ENCODE measurements at regions not wholly inside any gene's neighbourhood (a gene's known extent, or its start where the extent isn't known, plus 50 kb on each side); places are given as distances from the start of the nearest gene placed in this dataset.

DNA sequence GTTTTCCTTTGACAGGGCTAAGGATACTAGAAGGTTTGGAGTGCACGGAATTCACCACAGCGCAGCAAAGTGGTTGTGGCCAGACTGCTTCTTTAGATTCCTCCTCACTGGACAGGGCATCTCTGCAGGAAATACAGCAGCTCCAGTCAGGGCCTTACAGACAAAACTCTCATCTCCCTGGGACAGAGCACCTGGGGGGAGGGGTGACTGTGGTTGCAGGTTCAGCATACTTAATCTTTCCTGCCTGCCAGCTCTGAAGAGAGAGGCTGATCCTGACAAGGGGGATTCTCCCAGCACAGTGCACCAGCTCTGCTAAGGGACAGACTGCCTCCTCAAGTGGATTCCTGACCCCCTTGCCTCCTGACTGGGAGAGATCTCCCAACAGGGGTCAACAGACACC, 1257.9 kb downstream of the NXPH1 start:
- DNase-seq: no peak
- ATAC-seq: no peak
- H3K27me3 ChIP-seq: no peaks in the 10 kb centered on the region
- no peak overlapping the region for H3K27ac ChIP-seq
- peaks cover 0 to 4% (median 0%) of the 10 kb centered on the region in 3 donors for H3K9me3 ChIP-seq
- no peak overlapping the region for H3K4me3 ChIP-seq
- 69 to 83% methylated on average over 2 of the region's 2 CpGs for WGBS, 2 donors
- intact Hi-C loops (cut with DNase I): no loop called here
- no peaks in the 10 kb centered on the region for H3K4me1 ChIP-seq
- H3K36me3 ChIP-seq (replicated peaks in 1 of 2; ENCODE audit: insufficient read depth in 1 of 2, low read depth in 2 of 2): no peaks in the 10 kb centered on the region
- no peak for TF ChIP-seq POLR2A (IDR thresholded peaks at IDR 0.05)
- TF ChIP-seq, protein P1, sequence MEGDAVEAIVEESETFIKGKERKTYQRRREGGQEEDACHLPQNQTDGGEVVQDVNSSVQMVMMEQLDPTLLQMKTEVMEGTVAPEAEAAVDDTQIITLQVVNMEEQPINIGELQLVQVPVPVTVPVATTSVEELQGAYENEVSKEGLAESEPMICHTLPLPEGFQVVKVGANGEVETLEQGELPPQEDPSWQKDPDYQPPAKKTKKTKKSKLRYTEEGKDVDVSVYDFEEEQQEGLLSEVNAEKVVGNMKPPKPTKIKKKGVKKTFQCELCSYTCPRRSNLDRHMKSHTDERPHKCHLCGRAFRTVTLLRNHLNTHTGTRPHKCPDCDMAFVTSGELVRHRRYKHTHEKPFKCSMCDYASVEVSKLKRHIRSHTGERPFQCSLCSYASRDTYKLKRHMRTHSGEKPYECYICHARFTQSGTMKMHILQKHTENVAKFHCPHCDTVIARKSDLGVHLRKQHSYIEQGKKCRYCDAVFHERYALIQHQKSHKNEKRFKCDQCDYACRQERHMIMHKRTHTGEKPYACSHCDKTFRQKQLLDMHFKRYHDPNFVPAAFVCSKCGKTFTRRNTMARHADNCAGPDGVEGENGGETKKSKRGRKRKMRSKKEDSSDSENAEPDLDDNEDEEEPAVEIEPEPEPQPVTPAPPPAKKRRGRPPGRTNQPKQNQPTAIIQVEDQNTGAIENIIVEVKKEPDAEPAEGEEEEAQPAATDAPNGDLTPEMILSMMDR (IDR thresholded peaks at IDR 0.05): no peak

DNA sequence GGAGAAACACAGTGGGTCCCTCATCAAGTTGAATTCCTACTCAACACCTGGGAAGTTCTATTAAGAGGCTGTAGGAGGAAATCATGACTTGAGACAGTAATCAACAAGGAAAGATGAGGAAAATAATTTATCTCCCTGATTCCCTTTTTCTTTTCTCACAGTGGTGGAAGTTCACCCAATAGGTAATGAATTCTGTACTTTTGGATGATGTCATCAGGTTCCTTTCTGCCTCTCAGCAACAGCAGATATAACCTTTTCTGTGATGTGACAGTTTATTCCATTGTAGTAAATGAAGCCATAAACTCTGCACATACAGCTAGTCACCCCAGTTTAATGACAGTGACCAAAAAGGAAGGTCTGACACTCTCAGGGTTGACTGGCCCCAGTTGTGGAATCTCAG, 1265.0 kb downstream of the NXPH1 start:
- intact Hi-C loops (cut with DNase I): no loop called here
- ATAC-seq: no peak
- Histone ChIP-seq H3K9me3 (no peaks in the 10 kb centered on the region), H3K36me3 (replicated peaks in 1 of 2; ENCODE audit: insufficient read depth in 1 of 2, low read depth in 2 of 2) (no peaks in the 10 kb centered on the region), H3K4me1 (no peaks in the 10 kb centered on the region), H3K27ac (no peak overlapping the region), H3K27me3 (no peaks in the 10 kb centered on the region), H3K4me3 (no peak overlapping the region)
- DNase-seq: no peak
- TF ChIP-seq, protein P1 (IDR thresholded peaks at IDR 0.05): no peak
- no peak for TF ChIP-seq POLR2A (IDR thresholded peaks at IDR 0.05)

DNA sequence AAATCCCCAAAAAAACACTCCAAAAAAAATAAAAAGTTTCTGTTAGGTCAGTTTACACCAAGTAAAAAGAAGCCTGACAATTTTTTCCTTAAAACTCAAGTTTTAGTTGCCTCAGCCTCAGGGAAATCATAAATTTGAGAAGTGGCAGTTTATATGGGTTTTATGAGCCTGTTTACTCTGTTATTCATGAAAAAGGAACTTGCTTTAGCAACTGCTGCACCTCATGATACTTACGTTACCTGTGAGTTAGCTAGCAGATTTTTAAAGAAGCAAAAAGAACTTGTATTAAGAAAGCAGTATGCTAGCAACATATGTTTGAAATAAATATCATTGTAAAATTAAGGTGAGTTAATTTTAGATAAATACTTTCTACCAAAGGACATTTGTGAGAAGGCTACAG, 1264.5 kb upstream of the PHF14 start:
- Histone ChIP-seq H3K27me3 (no peaks in the 10 kb centered on the region), H3K36me3 (replicated peaks in 1 of 2; ENCODE audit: insufficient read depth in 1 of 2, low read depth in 2 of 2) (no peaks in the 10 kb centered on the region), H3K4me1 (no peaks in the 10 kb centered on the region), H3K4me3 (no peak overlapping the region), H3K27ac (no peak overlapping the region), H3K9me3 (no peaks in the 10 kb centered on the region)
- ATAC-seq (no peak), DNase-seq (no peak)
- TF ChIP-seq POLR2A (IDR thresholded peaks at IDR 0.05): no peak
- TF ChIP-seq, protein P1 (IDR thresholded peaks at IDR 0.05): no peak
- intact Hi-C loops (cut with DNase I): no loop called here
- 83 to 86% methylated on average over 1 of the region's 1 CpG for WGBS, 2 donors

DNA sequence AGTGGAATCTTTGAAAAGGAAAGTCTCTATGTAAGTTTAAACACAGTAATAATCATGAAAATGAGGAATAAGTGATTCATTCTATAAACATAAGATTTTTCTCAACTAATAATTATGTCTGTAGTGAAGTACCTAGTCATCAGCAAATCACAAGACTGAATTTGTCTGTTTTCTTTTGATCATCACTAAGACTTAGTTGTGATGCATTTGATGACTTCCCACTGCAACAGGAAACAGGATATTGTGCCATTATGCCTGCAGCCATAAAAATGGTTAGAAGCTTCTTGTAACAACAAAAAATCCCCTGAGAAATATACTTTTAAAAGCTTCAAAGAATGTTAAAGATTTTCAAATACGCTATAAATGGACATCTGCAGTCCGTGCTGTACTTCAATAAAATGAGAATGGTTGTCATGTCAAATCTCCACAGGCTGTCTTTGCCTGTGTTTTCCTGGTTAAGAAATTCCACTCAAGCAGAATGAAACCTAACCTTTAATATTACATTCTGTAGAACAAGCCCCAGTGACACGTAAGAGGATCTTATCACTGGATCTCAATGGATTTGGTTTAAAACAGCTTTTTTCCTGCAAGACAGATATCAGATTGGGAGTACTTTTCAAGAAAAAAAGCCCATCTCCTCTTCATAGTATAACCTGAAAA, 1262.3 kb upstream of the PHF14 start:
- ATAC-seq (no peak), DNase-seq (no peak)
- 58 to 64% methylated on average over 3 of the region's 3 CpGs for WGBS, 2 donors
- no peaks in the 10 kb centered on the region for H3K27me3 ChIP-seq
- TF ChIP-seq, protein P1 (IDR thresholded peaks at IDR 0.05): no peak
- TF ChIP-seq POLR2A (IDR thresholded peaks at IDR 0.05): no peak
- intact Hi-C loops (cut with DNase I): no loop called here
- H3K36me3 ChIP-seq (replicated peaks in 1 of 2; ENCODE audit: insufficient read depth in 1 of 2, low read depth in 2 of 2): no peaks in the 10 kb centered on the region
- no peak overlapping the region for H3K27ac ChIP-seq
- no peaks in the 10 kb centered on the region for H3K4me1 ChIP-seq
- no peak overlapping the region for H3K4me3 ChIP-seq
- H3K9me3 ChIP-seq: no peaks in the 10 kb centered on the region

DNA sequence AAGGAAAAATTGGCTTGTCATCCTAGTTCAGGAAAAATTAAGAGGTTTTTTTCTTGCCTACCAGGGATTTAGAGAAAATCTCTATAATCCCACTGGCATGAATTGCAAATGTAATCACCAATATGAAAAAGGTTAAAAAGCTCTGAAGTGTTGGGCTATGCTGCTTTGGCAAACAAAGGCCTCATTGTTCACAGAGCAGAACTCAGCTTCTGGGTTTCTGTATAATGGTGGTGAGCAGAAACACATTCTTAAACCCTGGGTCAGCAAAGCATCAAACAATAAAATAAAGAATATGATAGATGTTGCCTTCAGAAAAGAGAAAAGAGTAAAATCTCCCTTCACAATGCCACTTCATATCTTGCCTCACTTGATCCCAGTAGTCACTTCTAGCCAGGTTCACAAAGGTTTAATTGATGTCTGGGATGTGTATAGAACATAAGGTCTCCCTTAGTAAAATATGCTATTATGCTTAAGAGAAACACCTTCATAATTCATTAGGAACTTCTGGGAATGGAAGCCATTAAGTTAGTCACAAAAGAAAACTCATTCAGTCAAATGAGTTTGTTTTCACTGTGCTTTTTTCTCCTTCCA, 1255.5 kb upstream of the PHF14 start:
- Histone ChIP-seq H3K9me3 (no peaks in the 10 kb centered on the region), H3K4me1 (no peaks in the 10 kb centered on the region), H3K27ac (no peak overlapping the region), H3K27me3 (no peaks in the 10 kb centered on the region), H3K36me3 (replicated peaks in 1 of 2; ENCODE audit: insufficient read depth in 1 of 2, low read depth in 2 of 2) (no peaks in the 10 kb centered on the region), H3K4me3 (no peak overlapping the region)
- TF ChIP-seq, protein P1 (IDR thresholded peaks at IDR 0.05): no peak
- TF ChIP-seq POLR2A (IDR thresholded peaks at IDR 0.05): no peak
- ATAC-seq: no peak
- intact Hi-C loops (cut with DNase I): no loop called here
- no peak for DNase-seq
